Testis (tissue), 2 donors: ENCODE measurements at regions not wholly inside any gene's neighbourhood (a gene's known extent, or its start where the extent isn't known, plus 50 kb on each side); places are given as distances from the start of the nearest gene placed in this dataset.
"Not testable (repeated sequence)": the region's sequence is repeated elsewhere in the genome, so short reads cannot be mapped to it uniquely, and the experiment has no call there.

ENCODE experiments used
- CTCF ChIP-seq, 3 experiments: fragments of 450-650 bp in 2 of 3; fragments of 200-600 bp in 1 of 3; sonication (generic) in 1 of 3; IDR thresholded peaks; one replicate each; pipeline ENCODE4 v1.5.1; 2016 to 2019; ENCODE audit warnings: antibody characterized with exemption in 3 of 3, mild to moderate bottlenecking in 2 of 3, moderate library complexity in 1 of 3
- POLR2A ChIP-seq: fragments of 450-650 bp; IDR thresholded peaks from one replicate; pipeline ENCODE4 v1.6.1; 2017; ENCODE audit warnings: antibody characterized with exemption, mild to moderate bottlenecking, moderate library complexity

GRCh38 chr11:49277951-49278350 lies 69.5 kb upstream of the FOLH1 start:
- TF ChIP-seq CTCF (IDR thresholded peaks at IDR 0.05); POLR2A: not testable (repeated sequence)
